ENCODE measurements at regions not wholly inside any gene's neighbourhood (a gene's known extent, or its start where the extent isn't known, plus 50 kb on each side); places are given as distances from the start of the nearest gene placed in this dataset.
A peak's percentile ranks its signal among the peaks of the same experiment; 100 is the strongest.
"Not testable (repeated sequence)": the region's sequence is repeated elsewhere in the genome, so short reads cannot be mapped to it uniquely, and the experiment has no call there.

GRCh38 chr6:139710556-139710955, 336.1 kb upstream of the CITED2 start:
- DNase-seq (ENCODE audit: low read depth), result no peak

DNA sequence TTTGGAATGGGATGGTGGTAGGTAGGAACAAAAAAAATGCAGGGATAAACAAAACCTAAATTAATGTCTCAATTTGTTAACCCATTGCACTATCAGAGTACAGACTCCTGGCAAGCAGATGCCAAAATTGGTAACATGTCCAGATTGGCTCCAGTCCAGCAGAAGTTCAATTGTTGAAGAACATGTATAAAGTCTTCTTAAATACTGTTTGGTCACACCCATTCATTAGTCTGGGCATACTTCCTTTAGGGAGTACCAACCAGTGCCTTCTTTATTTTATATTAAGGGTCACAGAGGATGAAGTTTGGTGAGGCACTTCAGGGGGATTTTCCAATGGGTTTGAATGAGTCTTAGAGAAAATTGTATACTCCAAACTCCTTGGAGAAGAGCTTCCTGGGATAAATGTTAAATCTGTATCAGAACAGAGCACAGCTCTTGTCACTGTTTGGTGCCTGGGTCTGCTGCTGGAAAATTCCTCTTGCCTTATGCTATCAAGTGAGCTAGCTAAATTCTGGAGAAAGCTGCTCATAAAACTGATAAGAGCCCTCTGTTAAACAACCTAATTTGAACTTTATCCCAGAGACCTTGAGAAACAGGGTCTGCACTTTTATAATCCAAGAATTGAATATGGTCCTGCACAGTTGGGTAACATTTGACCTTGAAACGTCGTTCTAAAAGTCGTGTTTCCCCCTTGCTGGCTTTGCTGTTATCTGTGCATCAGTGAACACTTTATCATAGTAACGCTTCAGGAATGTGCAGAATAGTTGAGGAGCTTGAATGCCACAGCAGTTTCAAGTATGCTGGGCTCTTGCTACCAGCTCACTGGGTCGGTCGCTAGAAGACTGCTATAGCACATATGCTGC, 334.1 kb upstream of the CITED2 start:
- no peak for DNase-seq (ENCODE audit: low read depth)

DNA sequence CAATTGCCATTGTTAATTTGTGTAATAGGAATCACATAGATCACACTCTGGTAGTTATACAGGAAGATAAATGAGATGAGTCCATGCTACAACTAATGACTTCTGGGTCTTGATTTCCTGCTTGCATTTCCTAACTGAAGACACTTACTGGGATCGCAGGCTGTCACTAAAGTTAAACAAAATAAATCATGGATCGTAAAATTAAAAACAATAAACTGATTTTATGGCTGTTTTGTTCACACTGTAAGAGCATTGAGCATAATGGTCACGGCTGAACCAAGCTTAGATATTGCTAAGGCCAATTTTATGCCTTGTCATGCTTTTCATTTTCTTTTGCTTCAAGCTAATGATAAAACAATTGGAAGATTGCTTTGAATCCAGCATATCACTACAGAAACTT, 332.5 kb upstream of the CITED2 start:
- no peak for DNase-seq (ENCODE audit: low read depth)

- no peak for DNase-seq (ENCODE audit: low read depth)
Observed at GRCh38 chr6:139705284-139705683, 330.8 kb upstream of the CITED2 start.

GRCh38 chr6:139703780-139704179, 329.3 kb upstream of the CITED2 start:
- DNase-seq (ENCODE audit: low read depth), result no peak

- no peak for DNase-seq (ENCODE audit: low read depth)
Observed at GRCh38 chr6:139702706-139703105, 328.3 kb upstream of the CITED2 start.

DNA sequence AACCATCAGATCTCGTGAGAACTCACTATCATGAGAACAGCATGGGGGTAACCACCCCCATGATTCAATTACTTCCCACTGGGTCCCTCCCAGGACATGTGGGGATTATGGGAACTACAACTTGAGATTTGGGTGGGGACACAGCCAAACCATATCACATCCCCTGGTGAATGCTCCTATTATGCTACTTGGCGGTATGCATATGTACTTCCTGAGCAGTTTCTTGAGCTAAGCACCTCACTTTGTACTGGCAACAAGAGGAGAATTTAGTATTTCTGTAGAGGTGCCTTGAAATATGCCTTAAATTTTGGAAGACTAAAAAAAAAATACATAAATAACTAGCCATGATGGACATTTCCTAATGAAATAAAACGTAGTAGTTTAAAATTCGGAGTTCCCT, 327.2 kb upstream of the CITED2 start:
- no peak for DNase-seq (ENCODE audit: low read depth)

GRCh38 chr6:139701003-139701402, 326.6 kb upstream of the CITED2 start:
- DNase-seq (ENCODE audit: low read depth), result no peak

GRCh38 chr6:139699911-139700310, 325.5 kb upstream of the CITED2 start:
- DNase-seq (ENCODE audit: low read depth), result no peak

GRCh38 chr6:139699335-139699734, 324.9 kb upstream of the CITED2 start:
- peak; percentile 79 for DNase-seq (ENCODE audit: low read depth)

DNA sequence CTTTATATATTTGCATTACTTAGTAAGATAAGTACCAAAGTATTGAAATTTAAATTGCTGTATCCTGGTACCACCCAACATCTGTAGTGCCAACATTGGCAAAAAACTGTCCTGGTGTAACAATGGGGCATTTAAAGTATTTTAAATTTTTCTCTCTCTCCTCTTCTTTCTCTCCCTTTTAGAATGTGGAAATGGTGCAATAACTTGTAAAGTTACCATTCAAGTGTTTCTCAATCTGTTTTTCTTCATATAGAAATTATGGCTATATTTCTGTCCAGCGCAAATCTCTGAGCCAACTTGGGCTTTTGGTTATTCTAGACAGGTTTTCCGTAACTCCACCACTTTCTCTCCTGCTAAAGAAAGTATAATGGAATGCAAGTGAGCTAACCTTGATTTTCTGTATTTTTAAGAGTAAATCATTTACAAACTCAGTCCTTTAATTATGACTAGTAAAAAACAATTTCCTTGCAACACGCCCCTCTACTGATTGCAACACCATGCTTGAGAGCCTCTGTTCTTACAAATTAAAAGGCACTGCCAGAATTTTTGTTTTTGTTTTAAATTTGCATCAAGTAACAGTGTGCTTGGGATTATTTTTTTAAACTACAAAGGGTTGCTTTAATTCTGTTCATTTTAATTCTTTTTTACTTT, 324.2 kb upstream of the CITED2 start:
- no peak for DNase-seq (ENCODE audit: low read depth)

DNA sequence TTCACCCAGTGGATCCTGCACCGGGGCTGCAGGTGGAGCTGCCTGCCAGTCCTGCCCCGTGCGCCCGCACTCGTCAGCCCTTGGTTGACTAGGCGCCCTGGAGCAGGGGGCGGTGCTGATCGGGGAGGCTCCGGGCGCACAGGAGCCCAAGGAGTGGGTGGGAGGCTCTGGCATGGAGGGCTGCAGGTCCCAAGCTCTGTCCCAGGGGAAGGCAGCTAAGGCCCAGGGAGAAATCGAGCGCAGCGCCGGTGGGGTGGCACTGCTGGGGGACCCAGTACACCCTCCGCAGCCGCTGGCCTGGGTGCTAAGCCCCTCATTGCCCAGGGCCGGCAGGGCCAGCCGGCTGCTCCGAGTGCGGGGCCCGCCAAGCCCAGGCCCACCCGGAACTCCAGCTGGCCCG, 323.4 kb upstream of the CITED2 start:
- not testable (repeated sequence) for DNase-seq (ENCODE audit: low read depth)

GRCh38 chr6:139696991-139697390, 322.5 kb upstream of the CITED2 start:
- not testable (repeated sequence) for DNase-seq (ENCODE audit: low read depth)

GRCh38 chr6:139695361-139695760, 320.9 kb upstream of the CITED2 start:
- no peak for DNase-seq (ENCODE audit: low read depth)

DNA sequence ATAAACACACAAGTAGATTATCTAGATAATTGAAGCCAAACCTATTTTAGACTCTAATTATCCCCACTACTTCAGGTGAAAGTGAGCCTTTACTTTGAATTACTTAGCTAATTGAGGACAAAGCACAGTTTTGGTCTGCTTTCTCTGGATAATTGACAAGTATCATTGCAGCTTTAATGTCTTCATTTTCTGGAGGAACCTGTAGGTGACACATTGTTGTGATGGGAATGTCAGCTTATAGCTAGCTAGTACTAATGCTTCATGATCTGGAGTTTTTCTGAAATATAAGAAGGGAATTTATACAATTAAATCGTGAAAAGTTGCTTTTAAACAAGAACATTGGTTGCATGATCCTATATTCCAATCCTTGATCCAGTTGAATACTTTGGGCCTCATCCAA, 319.3 kb upstream of the CITED2 start:
- no peak for DNase-seq (ENCODE audit: low read depth)

DNA sequence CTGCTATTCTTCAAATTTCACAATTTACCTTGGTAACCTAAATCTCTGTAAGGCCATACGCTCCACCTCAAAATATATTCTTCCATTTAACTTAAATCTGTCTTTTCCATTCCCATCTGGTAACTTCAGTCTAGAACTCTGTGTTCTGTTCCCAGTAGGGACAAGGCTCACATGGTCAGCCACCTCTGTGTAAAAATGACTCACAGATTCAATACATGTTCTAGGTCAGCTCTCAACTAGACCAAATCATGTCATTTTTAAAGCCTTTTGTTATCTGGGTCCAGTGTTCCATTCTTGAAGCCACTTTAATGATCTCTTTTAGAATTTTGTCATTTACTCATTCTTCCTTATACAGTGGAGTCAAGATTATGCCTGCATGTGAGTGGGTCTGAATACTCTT, 315.6 kb upstream of the CITED2 start:
- DNase-seq (ENCODE audit: low read depth), result no peak

- no peak for DNase-seq (ENCODE audit: low read depth)
Observed at GRCh38 chr6:139687055-139687454, 312.6 kb upstream of the CITED2 start.

DNA sequence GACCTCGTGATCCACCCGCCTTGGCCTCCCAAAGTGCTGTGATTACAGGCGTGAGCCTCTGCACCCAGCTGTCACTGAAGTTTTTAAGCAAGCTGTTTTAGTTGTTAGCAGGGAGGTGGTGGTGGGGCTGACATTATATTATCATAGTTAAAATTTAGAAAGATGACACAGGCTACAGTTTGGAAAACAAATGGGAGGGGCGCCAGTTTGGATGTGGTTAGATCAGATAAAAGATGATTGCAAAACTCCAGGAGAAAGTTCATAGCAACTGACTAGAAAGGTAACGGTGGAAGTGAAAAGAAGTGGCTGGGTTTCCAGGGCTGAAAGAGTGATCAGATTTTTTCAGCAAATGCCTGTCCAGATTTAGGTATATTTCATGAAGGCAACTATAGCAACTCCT, 311.9 kb upstream of the CITED2 start:
- DNase-seq (ENCODE audit: low read depth), result peak; percentile 11

GRCh38 chr6:139685009-139685408, 310.6 kb upstream of the CITED2 start:
- no peak for DNase-seq (ENCODE audit: low read depth)

DNA sequence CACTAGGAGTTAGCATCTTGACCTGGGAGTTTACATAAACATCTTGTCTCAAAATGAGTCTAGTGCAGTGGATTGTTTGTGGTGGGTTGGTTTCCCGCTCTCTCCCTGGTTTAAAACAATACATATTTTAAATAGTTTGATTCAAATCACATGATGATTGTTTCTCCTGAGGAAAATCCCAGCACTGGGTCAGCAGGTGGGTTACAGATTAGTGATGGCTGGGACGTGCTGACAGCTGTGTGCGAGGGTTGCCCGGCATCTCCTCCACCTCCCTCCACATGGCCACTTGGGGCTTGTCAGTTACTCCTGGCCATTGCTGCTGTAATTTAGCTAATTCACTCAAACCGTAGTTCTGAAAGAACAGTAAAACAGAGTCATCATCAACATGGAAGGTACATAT, 306.4 kb upstream of the CITED2 start:
- DNase-seq (ENCODE audit: low read depth), result no peak

GRCh38 chr6:139679516-139680179, 305.2 kb upstream of the CITED2 start:
- DNase-seq (ENCODE audit: low read depth), result peak; percentile 12

- no peak for DNase-seq (ENCODE audit: low read depth)
Observed at GRCh38 chr6:139676718-139677117, 302.3 kb upstream of the CITED2 start.

DNA sequence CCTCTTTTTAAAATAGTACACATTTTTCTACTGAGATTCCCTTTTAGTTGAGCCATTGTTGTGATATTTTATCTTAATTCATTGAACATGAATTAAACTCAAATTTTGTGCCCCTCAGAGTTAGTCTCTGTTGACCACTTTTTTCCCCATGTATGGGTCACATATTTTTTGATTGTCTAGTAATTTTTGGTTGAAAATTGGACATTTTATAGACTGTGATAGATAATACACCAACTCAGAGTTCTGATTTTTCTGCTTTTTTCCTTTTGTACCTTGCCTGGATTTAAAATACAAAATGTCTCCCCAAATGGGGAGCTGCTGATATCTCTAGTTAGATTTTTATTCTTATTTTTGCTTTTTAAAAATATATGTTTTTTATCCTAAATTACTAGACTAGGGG, 291.8 kb upstream of the CITED2 start:
- DNase-seq (ENCODE audit: low read depth), result no peak
